ENCODE measurements at regions not wholly inside any gene's neighbourhood (a gene's known extent, or its start where the extent isn't known, plus 50 kb on each side); places are given as distances from the start of the nearest gene placed in this dataset.
A peak's percentile ranks its signal among the peaks of the same experiment; 100 is the strongest.

- no peak for DNase-seq
These were observed 338.4 kb downstream of the MN1 start for GRCh38 chr22:27463121-27463660.

GRCh38 chr22:27466229-27466628 is 335.3 kb downstream of the MN1 start:
- DNase-seq, result no peak

GRCh38 chr22:27466778-27467438 is 334.6 kb downstream of the MN1 start:
- DNase-seq, result no peak

GRCh38 chr22:27467711-27468110 is 333.8 kb downstream of the MN1 start:
- DNase-seq, result no peak

GRCh38 chr22:27468712-27469111 is 332.8 kb downstream of the MN1 start:
- DNase-seq, result no peak

GRCh38 chr22:27470169-27470772 is 331.3 kb downstream of the MN1 start:
- DNase-seq, result no peak

- no peak for DNase-seq
These were observed 328.6 kb downstream of the MN1 start for GRCh38 chr22:27472975-27473374.

GRCh38 chr22:27473533-27473932 is 328.0 kb downstream of the MN1 start:
- DNase-seq, result no peak

GRCh38 chr22:27474112-27474571 is 327.4 kb downstream of the MN1 start:
- no peak for DNase-seq

- DNase-seq, result peak; percentile 68
These were observed 326.6 kb downstream of the MN1 start for GRCh38 chr22:27474711-27475547.

GRCh38 chr22:27475548-27475897 is 326.0 kb downstream of the MN1 start:
- no peak for DNase-seq

GRCh38 chr22:27476318-27476717 is 325.2 kb downstream of the MN1 start:
- no peak for DNase-seq

GRCh38 chr22:27476729-27477128 is 324.8 kb downstream of the MN1 start:
- no peak for DNase-seq

GRCh38 chr22:27477171-27477570 is 324.4 kb downstream of the MN1 start:
- no peak for DNase-seq

GRCh38 chr22:27480487-27480886 is 321.1 kb downstream of the MN1 start:
- no peak for DNase-seq

- no peak for DNase-seq
These were observed 319.2 kb downstream of the MN1 start for GRCh38 chr22:27482402-27482801.

GRCh38 chr22:27483095-27483785 is 318.3 kb downstream of the MN1 start:
- no peak for DNase-seq

- no peak for DNase-seq
These were observed 315.7 kb downstream of the MN1 start for GRCh38 chr22:27485842-27486241.

GRCh38 chr22:27487600-27488452 is 313.7 kb downstream of the MN1 start:
- DNase-seq, result no peak

- DNase-seq, result no peak
These were observed 312.9 kb downstream of the MN1 start for GRCh38 chr22:27488456-27489177.

GRCh38 chr22:27489178-27489675 is 312.3 kb downstream of the MN1 start:
- DNase-seq, result no peak

Data from femur (tissue), 1 donor.